A549 (cell line): ENCODE measurements at regions not wholly inside any gene's neighbourhood (a gene's known extent, or its start where the extent isn't known, plus 50 kb on each side); places are given as distances from the start of the nearest gene placed in this dataset.

Experiments used
- ATAC-seq, 2 experiments: fragments of 200-7000 bp in 1 of 2; fragments of >200 bp in 1 of 2; cut with Nextera tagmentation in 1 of 2; cut with Tn5 transposase in 1 of 2; 3 replicates each; pipeline versions ENCODE4 v1.8.0 to v1.9.1; 2018 to 2020; ENCODE audit warnings: mild to moderate bottlenecking in 1 of 2, moderate library complexity in 1 of 2
- CTCF ChIA-PET: fragments of 300-600 bp; sonication (Branson Sonifier 250); formaldehyde crosslinking; extraction: SDS; loops from one replicate; lab custom pipeline; 2021; ENCODE audit warnings: antibody characterized with exemption, inconsistent platforms; lab: Yijun Ruan, JAX
- POLR2A ChIA-PET: fragments of 350-600 bp; formaldehyde crosslinking; extraction: SDS; loops from one replicate; lab custom pipeline; 2021; ENCODE audit warnings: antibody characterized with exemption, inconsistent platforms; lab: Yijun Ruan, JAX
- DNase-seq, 2 experiments: peaks; one replicate each; pipeline versions ENCODE4 v3.0.0 to v3.0.0-alpha.2; 2011 to 2016; ENCODE audit warnings: low read depth in 1 of 2, low spot score in 1 of 2
- FAIRE-seq: peaks from 2 replicates; lab custom pipeline; 2011; peaks lifted over from hg19 to GRCh38; lab: Jason Lieb, UNC
- H3K27ac ChIP-seq, 2 experiments: fragments of >200 bp; sonication (Bioruptor Twin); formaldehyde crosslinking; 3 replicates each; pipeline ENCODE4 v1.5.1; 2016 to 2017
- H3K4me1 ChIP-seq: fragments of >200 bp; sonication (Bioruptor Twin); formaldehyde crosslinking; 3 replicates; pipeline ENCODE4 v1.6.1; 2016
- H3K4me2 ChIP-seq: fragments of >200 bp; sonication (Bioruptor Twin); formaldehyde crosslinking; 3 replicates; pipeline ENCODE4 v1.6.1; 2016
- H3K4me3 ChIP-seq: fragments of >200 bp; sonication (Bioruptor Twin); formaldehyde crosslinking; 3 replicates; pipeline ENCODE4 v1.5.1; 2016
- H3K9me3 ChIP-seq: fragments of >200 bp; sonication (Bioruptor Twin); formaldehyde crosslinking; 3 replicates; pipeline ENCODE4 v1.6.1; 2016
- ATOH8 ChIP-seq: fragments of 250-450 bp; sonication (Bioruptor Pico); IDR thresholded peaks from 2 replicates; pipeline ENCODE4 v1.5.0; 2020; ENCODE audit warnings: low read depth, mild to moderate bottlenecking, moderate library complexity
- BCL3 ChIP-seq: fragments of >200 bp; sonication (Bioruptor Twin); formaldehyde crosslinking; IDR thresholded peaks from 3 replicates; pipeline ENCODE4 v1.6.1; 2016
- BHLHE40 ChIP-seq: IDR thresholded peaks from 2 replicates; pipeline ENCODE4 v1.6.1; 2012; ENCODE audit warnings: low read depth, low read length, inconsistent platforms
- CBX2 ChIP-seq: fragments of 200-600 bp; sonication (generic); IDR thresholded peaks from 2 replicates; pipeline ENCODE4 v1.6.1; 2016; ENCODE audit warnings: low read depth, mild to moderate bottlenecking, borderline replicate concordance
- CEBPB ChIP-seq, 2 experiments: fragments of >200 bp in 1 of 2; sonication (Bioruptor Twin) in 1 of 2; formaldehyde crosslinking in 1 of 2; IDR thresholded peaks; 2 replicates each; pipeline ENCODE4 v1.6.1; 2012 to 2016
- ELK1 ChIP-seq: fragments of 150-350 bp; IDR thresholded peaks from 2 replicates; pipeline ENCODE4 v1.6.1; 2014; ENCODE audit warnings: low read depth, mild to moderate bottlenecking, low read length
- HDAC2 ChIP-seq: fragments of 200-600 bp; sonication (generic); IDR thresholded peaks from 2 replicates; pipeline ENCODE4 v1.6.1; 2016
- HOXA7 ChIP-seq: fragments of 250-450 bp; sonication (Bioruptor Pico); IDR thresholded peaks from 2 replicates; pipeline ENCODE4 v1.5.0; 2020; ENCODE audit warnings: mild to moderate bottlenecking, moderate library complexity
- HOXB13 ChIP-seq: fragments of 250-450 bp; sonication (Bioruptor Pico); IDR thresholded peaks from 2 replicates; pipeline ENCODE4 v1.5.0; 2020; ENCODE audit warnings: low read depth, mild to moderate bottlenecking, moderate library complexity
- MAFK ChIP-seq: fragments of 450-650 bp; IDR thresholded peaks from 2 replicates; pipeline ENCODE4 v1.6.1; 2014; ENCODE audit not compliant: partially characterized antibody
- MAX ChIP-seq: IDR thresholded peaks from 2 replicates; pipeline ENCODE4 v1.6.1; 2012
- MYC ChIP-seq: IDR thresholded peaks from 2 replicates; pipeline ENCODE4 v1.6.1; 2012; ENCODE audit warnings: mild to moderate bottlenecking, inconsistent platforms, low read length, improper control_type of control experiment, borderline replicate concordance
- RCOR1 ChIP-seq: fragments of 150-350 bp; IDR thresholded peaks from 2 replicates; pipeline ENCODE4 v1.6.1; 2014; ENCODE audit warnings: antibody characterized with exemption, low read length, low read depth
- RFX5 ChIP-seq: fragments of 450-650 bp; IDR thresholded peaks from 2 replicates; pipeline ENCODE4 v1.7.1; 2014; ENCODE audit warnings: antibody characterized with exemption, mild to moderate bottlenecking, moderate library complexity
- TP53 ChIP-seq: fragments of 250-450 bp; sonication (Bioruptor Pico); IDR thresholded peaks from 2 replicates; pipeline ENCODE4 v1.5.0; 2021; ENCODE audit warnings: mild to moderate bottlenecking, moderate library complexity
- USF2 ChIP-seq: fragments of 450-650 bp; IDR thresholded peaks from 2 replicates; pipeline ENCODE4 v1.6.1; 2014; ENCODE audit warnings: antibody characterized with exemption
- ZFP36 ChIP-seq: fragments of 450-650 bp; IDR thresholded peaks from 2 replicates; pipeline ENCODE4 v1.6.1; 2014; ENCODE audit warnings: borderline replicate concordance; ENCODE audit not compliant: partially characterized antibody
- ZNF302 ChIP-seq: fragments of 250-450 bp; sonication (Bioruptor Pico); IDR thresholded peaks from 2 replicates; pipeline ENCODE4 v1.9.0; 2021; ENCODE audit warnings: inconsistent platforms, mild to moderate bottlenecking, moderate library complexity
- ZSCAN20 ChIP-seq: fragments of 250-450 bp; sonication (Bioruptor Pico); IDR thresholded peaks from 2 replicates; pipeline ENCODE4 v1.8.0; 2022; ENCODE audit warnings: mild to moderate bottlenecking, moderate library complexity
- WGBS: methylation state at CpG from one replicate; pipeline ENCODE4 v1.1.6; 2017; ENCODE audit errors: missing lambda C conversion rate; 5-methylcytosine and 5-hydroxymethylcytosine counted together

GRCh38 chr7:46802479-46802878, 779.4 kb downstream of the TNS3 start (continued):
- TF ChIP-seq MYC: no peak
- no peak for TF ChIP-seq ZNF302 (CRISPR knock-in tag)
- TF ChIP-seq ATOH8: no peak
- TF ChIP-seq HOXA7 (CRISPR knock-in tag): no peak
- no peak for TF ChIP-seq HDAC2
- no peak for TF ChIP-seq RCOR1
- TF ChIP-seq ZSCAN20 (CRISPR knock-in tag): no peak
- no peak for TF ChIP-seq MAX
- no peak for TF ChIP-seq RFX5
- no peak for TF ChIP-seq TP53
- TF ChIP-seq ZFP36: no peak

GRCh38 chr7:46791188-46791587, 790.7 kb downstream of the TNS3 start:
- no peaks in the 10 kb centered on the region for H3K4me1 ChIP-seq
- no peak for TF ChIP-seq TP53
- no peak for TF ChIP-seq USF2
- TF ChIP-seq CBX2: no peak
- no peak for TF ChIP-seq BCL3
- TF ChIP-seq CEBPB (IDR thresholded peaks at IDR 0.05): no peak
- no peaks in the 10 kb centered on the region for H3K9me3 ChIP-seq
- WGBS: 25% methylated on average over 1 of the region's 1 CpG
- FAIRE-seq: no peak
- H3K4me2 ChIP-seq: no peak overlapping the region
- POLR2A ChIA-PET: no interaction called here
- DNase-seq: no peak
- ATAC-seq: peak; percentile 33 to 54; a peak in 2 of 6 replicates
- no peak overlapping the region for H3K27ac ChIP-seq
- H3K4me3 ChIP-seq: no peak overlapping the region
- CTCF ChIA-PET: no interaction called here

- Histone ChIP-seq H3K27ac (no peak overlapping the region), H3K4me2 (no peak overlapping the region), H3K9me3 (0 out of 3 replicates have a peak, but pooled peaks cover under 1% of the 10 kb centered on the region), H3K4me1 (peaks cover 20% of the 10 kb centered on the region), H3K4me3 (no peak overlapping the region)
- 70% methylated on average over 3 of the region's 3 CpGs for WGBS
- FAIRE-seq (no peak), DNase-seq (no peak), ATAC-seq (no peak)
- ChIA-PET CTCF (interaction anchor here (0.9 kb wide), 1 partner anchor 14 kb away, joined by 3 read pairs; no protein-coding TSS in a partner anchor), POLR2A (no interaction called here)
- TF ChIP-seq HOXA7 (CRISPR knock-in tag) (no peak), BHLHE40 (no peak), HDAC2 (no peak), HOXB13 (CRISPR knock-in tag) (no peak), MAFK (no peak), ELK1 (no peak)
Observed at GRCh38 chr7:46786995-46787394, 794.9 kb downstream of the TNS3 start.
